Kidney epithelial cell (primary cell): ENCODE measurements at regions not wholly inside any gene's neighbourhood (a gene's known extent, or its start where the extent isn't known, plus 50 kb on each side); places are given as distances from the start of the nearest gene placed in this dataset.

Source experiments
- DNase-seq: peaks from one replicate; pipeline ENCODE4 v3.0.0-alpha.2; 2010; ENCODE audit warnings: low read depth
- H3K27me3 ChIP-seq: 2 replicates; pipeline ENCODE4 v1.6.0; 2011; ENCODE audit warnings: low read length; ENCODE audit not compliant: control insufficient read depth, insufficient read depth
- H3K36me3 ChIP-seq: 2 replicates; pipeline ENCODE4 v1.5.1; 2011; ENCODE audit warnings: low read length; ENCODE audit not compliant: control insufficient read depth, insufficient read depth
- H3K4me3 ChIP-seq: 2 replicates; pipeline ENCODE4 v1.5.1; 2011; ENCODE audit warnings: low read depth, mild to moderate bottlenecking, control low read depth, low read length
- TF ChIP-seq, protein P1 (sequence below): IDR thresholded peaks from 2 replicates; pipeline ENCODE4 v1.5.1; 2011; ENCODE audit warnings: mild to moderate bottlenecking, moderate library complexity, low read length, control low read depth, inconsistent platforms; ENCODE audit not compliant: insufficient read depth, poor library complexity, severe bottlenecking

GRCh38 chr16:74219706-74220105 lies 76.9 kb upstream of the PSMD7 start:
- H3K36me3 ChIP-seq: no peaks in the 10 kb centered on the region
- TF ChIP-seq, protein P1, sequence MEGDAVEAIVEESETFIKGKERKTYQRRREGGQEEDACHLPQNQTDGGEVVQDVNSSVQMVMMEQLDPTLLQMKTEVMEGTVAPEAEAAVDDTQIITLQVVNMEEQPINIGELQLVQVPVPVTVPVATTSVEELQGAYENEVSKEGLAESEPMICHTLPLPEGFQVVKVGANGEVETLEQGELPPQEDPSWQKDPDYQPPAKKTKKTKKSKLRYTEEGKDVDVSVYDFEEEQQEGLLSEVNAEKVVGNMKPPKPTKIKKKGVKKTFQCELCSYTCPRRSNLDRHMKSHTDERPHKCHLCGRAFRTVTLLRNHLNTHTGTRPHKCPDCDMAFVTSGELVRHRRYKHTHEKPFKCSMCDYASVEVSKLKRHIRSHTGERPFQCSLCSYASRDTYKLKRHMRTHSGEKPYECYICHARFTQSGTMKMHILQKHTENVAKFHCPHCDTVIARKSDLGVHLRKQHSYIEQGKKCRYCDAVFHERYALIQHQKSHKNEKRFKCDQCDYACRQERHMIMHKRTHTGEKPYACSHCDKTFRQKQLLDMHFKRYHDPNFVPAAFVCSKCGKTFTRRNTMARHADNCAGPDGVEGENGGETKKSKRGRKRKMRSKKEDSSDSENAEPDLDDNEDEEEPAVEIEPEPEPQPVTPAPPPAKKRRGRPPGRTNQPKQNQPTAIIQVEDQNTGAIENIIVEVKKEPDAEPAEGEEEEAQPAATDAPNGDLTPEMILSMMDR: no peak
- DNase-seq: no peak
- no peaks in the 10 kb centered on the region for H3K27me3 ChIP-seq
- no peak overlapping the region for H3K4me3 ChIP-seq

DNA sequence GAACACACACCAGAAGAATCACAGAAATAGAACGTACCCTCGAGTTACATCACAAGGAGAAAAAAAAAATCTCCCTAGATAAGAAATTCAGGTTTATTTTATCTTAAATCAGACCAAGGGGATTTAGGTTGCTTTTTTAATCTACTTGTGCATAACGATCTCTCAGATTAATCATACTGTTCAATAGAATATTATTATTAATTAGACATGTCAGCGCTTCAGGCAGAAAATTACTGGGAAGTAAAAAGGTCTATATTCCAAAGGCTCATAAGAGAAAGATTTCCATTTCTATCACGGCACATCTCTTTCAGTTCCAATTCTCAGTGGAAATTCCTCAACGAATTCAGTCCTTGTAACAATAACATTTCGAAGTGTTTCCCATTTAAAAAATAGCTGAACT lies 77.7 kb upstream of the PSMD7 start:
- DNase-seq: no peak
- Histone ChIP-seq H3K4me3 (no peak overlapping the region), H3K36me3 (no peaks in the 10 kb centered on the region), H3K27me3 (no peaks in the 10 kb centered on the region)
- TF ChIP-seq, protein P1: no peak

GRCh38 chr16:74216319-74216718 lies 80.3 kb upstream of the PSMD7 start:
- Histone ChIP-seq H3K4me3 (no peak overlapping the region), H3K36me3 (no peaks in the 10 kb centered on the region), H3K27me3 (no peaks in the 10 kb centered on the region)
- TF ChIP-seq, protein P1: no peak
- no peak for DNase-seq

DNA sequence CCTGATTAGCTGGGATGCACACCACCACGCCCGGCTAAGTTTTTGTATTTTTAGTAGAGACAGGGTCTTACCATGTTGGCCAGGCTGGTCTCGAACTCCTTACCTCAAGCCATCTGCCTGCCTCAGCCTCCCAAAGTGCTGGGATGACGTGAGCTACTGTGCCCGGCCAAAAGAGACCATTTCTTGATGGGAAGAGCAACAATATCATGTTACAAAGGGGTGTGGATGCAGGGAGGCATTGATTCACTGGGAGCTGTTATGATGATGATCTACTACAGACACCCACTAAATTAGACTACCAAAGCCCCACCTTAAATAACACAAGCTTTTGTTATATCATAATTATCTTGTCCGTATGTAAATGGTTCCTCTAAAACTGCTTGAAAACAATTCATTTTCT lies 81.4 kb upstream of the PSMD7 start:
- H3K27me3 ChIP-seq: no peaks in the 10 kb centered on the region
- no peaks in the 10 kb centered on the region for H3K36me3 ChIP-seq
- H3K4me3 ChIP-seq: no peak overlapping the region
- DNase-seq: no peak
- TF ChIP-seq, protein P1: no peak

GRCh38 chr16:74213372-74213771 lies 83.2 kb upstream of the PSMD7 start:
- H3K36me3 ChIP-seq: no peaks in the 10 kb centered on the region
- H3K27me3 ChIP-seq: no peaks in the 10 kb centered on the region
- no peak overlapping the region for H3K4me3 ChIP-seq
- no peak for DNase-seq
- TF ChIP-seq, protein P1: no peak

DNA sequence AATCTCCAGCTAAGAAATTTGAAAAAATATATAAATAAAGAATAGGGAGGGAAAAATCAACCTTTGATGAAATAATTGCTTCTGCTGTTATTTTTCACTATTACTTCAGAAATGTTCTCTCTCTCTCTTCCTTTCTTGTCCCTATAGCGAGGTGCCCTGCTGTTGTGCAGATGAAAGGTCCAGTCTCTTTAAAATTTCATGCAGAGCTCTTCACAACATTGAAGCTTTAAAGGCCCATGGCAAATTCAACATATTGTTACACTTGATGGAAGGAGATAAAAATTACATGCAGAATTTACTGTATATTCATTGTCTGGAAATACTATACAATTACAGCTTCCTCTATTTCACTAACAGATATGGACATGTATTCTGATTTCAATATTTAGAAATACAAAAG lies 86.4 kb upstream of the PSMD7 start:
- DNase-seq: no peak
- H3K4me3 ChIP-seq: no peak overlapping the region
- no peaks in the 10 kb centered on the region for H3K27me3 ChIP-seq
- no peaks in the 10 kb centered on the region for H3K36me3 ChIP-seq
- TF ChIP-seq, protein P1: no peak
